Epidermal melanocyte (primary cell): ENCODE measurements at regions not wholly inside any gene's neighbourhood (a gene's known extent, or its start where the extent isn't known, plus 50 kb on each side); places are given as distances from the start of the nearest gene placed in this dataset.

Source experiments
- DNase-seq: peaks from one replicate; pipeline ENCODE4 v3.0.0; 2011; ENCODE audit warnings: low spot score; ENCODE audit not compliant: insufficient read length

GRCh38 chr10:61318429-61318828 is 134.8 kb downstream of the TMEM26 start:
- DNase-seq: no peak

GRCh38 chr10:61317706-61318105 is 135.5 kb downstream of the TMEM26 start:
- DNase-seq: no peak

- peak; percentile 24 for DNase-seq
Measured at GRCh38 chr10:61316676-61317265, 136.4 kb downstream of the TMEM26 start.

- no peak for DNase-seq
Measured at GRCh38 chr10:61314273-61314672, 138.9 kb downstream of the TMEM26 start.

GRCh38 chr10:61313460-61313859 is 139.7 kb downstream of the TMEM26 start:
- no peak for DNase-seq

GRCh38 chr10:61304746-61305145 is 148.4 kb downstream of the TMEM26 start:
- DNase-seq: no peak

- DNase-seq: no peak
Measured at GRCh38 chr10:61302124-61302523, 151.1 kb downstream of the TMEM26 start.

- DNase-seq: no peak
Measured at GRCh38 chr10:61301575-61301974, 151.6 kb downstream of the TMEM26 start.

- DNase-seq: no peak
Measured at GRCh38 chr10:61299841-61300240, 153.3 kb downstream of the TMEM26 start.

GRCh38 chr10:61299156-61299555 is 154.0 kb downstream of the TMEM26 start:
- no peak for DNase-seq

- DNase-seq: no peak
Measured at GRCh38 chr10:61298194-61298593, 155.0 kb downstream of the TMEM26 start.

GRCh38 chr10:61296161-61296560 is 157.0 kb downstream of the TMEM26 start:
- DNase-seq: no peak

GRCh38 chr10:61294131-61294530 is 159.1 kb downstream of the TMEM26 start:
- DNase-seq: no peak

- no peak for DNase-seq
Measured at GRCh38 chr10:61289813-61290212, 163.4 kb downstream of the TMEM26 start.

- DNase-seq: no peak
Measured at GRCh38 chr10:61286686-61287085, 166.5 kb downstream of the TMEM26 start.

GRCh38 chr10:61285749-61286148 is 167.4 kb downstream of the TMEM26 start:
- no peak for DNase-seq

GRCh38 chr10:61284222-61284890 is 168.8 kb downstream of the TMEM26 start:
- no peak for DNase-seq

GRCh38 chr10:61283481-61284221 is 169.5 kb downstream of the TMEM26 start:
- DNase-seq: no peak

GRCh38 chr10:61283066-61283465 is 170.1 kb downstream of the TMEM26 start:
- no peak for DNase-seq

- no peak for DNase-seq
Measured at GRCh38 chr10:61280303-61280702, 172.9 kb downstream of the TMEM26 start.

- DNase-seq: no peak
Measured at GRCh38 chr10:61279400-61279799, 173.8 kb downstream of the TMEM26 start.

GRCh38 chr10:61278556-61278955 is 174.6 kb downstream of the TMEM26 start:
- no peak for DNase-seq

GRCh38 chr10:61272781-61273180 is 180.4 kb downstream of the TMEM26 start:
- no peak for DNase-seq
